G401 (cell line): ENCODE measurements at regions not wholly inside any gene's neighbourhood (a gene's known extent, or its start where the extent isn't known, plus 50 kb on each side); places are given as distances from the start of the nearest gene placed in this dataset.
"Not testable (repeated sequence)": the region's sequence is repeated elsewhere in the genome, so short reads cannot be mapped to it uniquely, and the experiment has no call there.

Experiments
- DNase-seq: peaks from one replicate; pipeline ENCODE4 v3.0.0-alpha.2; 2015; ENCODE audit warnings: low spot score
- in situ Hi-C: cut with HindIII; loops from 2 replicates; pipeline ENCODE4 v1.10.0; 2016; ENCODE audit warnings: low sequenced_read_pairs, mixed read lengths

- in situ Hi-C loops = no loop called here
- DNase-seq = no peak
Observed at GRCh38 chr17:70479779-70480178, 310.4 kb downstream of the KCNJ2 start.

GRCh38 chr17:70483624-70484023 is 314.3 kb downstream of the KCNJ2 start:
- in situ Hi-C loops = no loop called here
- no peak for DNase-seq

- DNase-seq = no peak
- in situ Hi-C loops = no loop called here
Observed at GRCh38 chr17:70484050-70484449, 314.7 kb downstream of the KCNJ2 start.

- DNase-seq = no peak
- in situ Hi-C loops = no loop called here
Observed at GRCh38 chr17:70484496-70484895, 315.2 kb downstream of the KCNJ2 start.

GRCh38 chr17:70492368-70492767 is 323.0 kb downstream of the KCNJ2 start:
- DNase-seq = no peak
- in situ Hi-C loops = no loop called here

GRCh38 chr17:70493277-70493874 is 324.0 kb downstream of the KCNJ2 start:
- DNase-seq = no peak
- in situ Hi-C loops = no loop called here

GRCh38 chr17:70498631-70499030 is 329.3 kb downstream of the KCNJ2 start:
- in situ Hi-C loops = no loop called here
- no peak for DNase-seq

- no peak for DNase-seq
- in situ Hi-C loops = no loop called here
Observed at GRCh38 chr17:70499067-70499786, 329.9 kb downstream of the KCNJ2 start.

GRCh38 chr17:70503449-70503848 is 334.1 kb downstream of the KCNJ2 start:
- no peak for DNase-seq
- in situ Hi-C loops = no loop called here

GRCh38 chr17:70510288-70510687 is 341.0 kb downstream of the KCNJ2 start:
- DNase-seq = no peak
- in situ Hi-C loops = no loop called here

- in situ Hi-C loops = no loop called here
- no peak for DNase-seq
Observed at GRCh38 chr17:70517816-70518215, 348.5 kb downstream of the KCNJ2 start.

- in situ Hi-C loops = no loop called here
Observed at GRCh38 chr17:70519300-70519699, 350.0 kb downstream of the KCNJ2 start.

GRCh38 chr17:70520447-70520846 is 351.1 kb downstream of the KCNJ2 start:
- in situ Hi-C loops = no loop called here
- DNase-seq = no peak

More at GRCh38 chr17:70519300-70519699, 350.0 kb downstream of the KCNJ2 start:
- DNase-seq = no peak

- in situ Hi-C loops = no loop called here
- no peak for DNase-seq
Observed at GRCh38 chr17:70520956-70521355, 351.6 kb downstream of the KCNJ2 start.

GRCh38 chr17:70521821-70522256 is 352.5 kb downstream of the KCNJ2 start:
- in situ Hi-C loops = no loop called here
- no peak for DNase-seq

GRCh38 chr17:70523426-70523825 is 354.1 kb downstream of the KCNJ2 start:
- DNase-seq = no peak

GRCh38 chr17:70525035-70525434 is 355.7 kb downstream of the KCNJ2 start:
- in situ Hi-C loops, DNase-seq: not testable (repeated sequence)

More at GRCh38 chr17:70523426-70523825, 354.1 kb downstream of the KCNJ2 start:
- in situ Hi-C loops = no loop called here

- in situ Hi-C loops = no loop called here
- no peak for DNase-seq
Observed at GRCh38 chr17:70525961-70526360, 356.6 kb downstream of the KCNJ2 start.

- no peak for DNase-seq
Observed at GRCh38 chr17:70527364-70527888, 358.1 kb downstream of the KCNJ2 start.

GRCh38 chr17:70533427-70533826 is 364.1 kb downstream of the KCNJ2 start:
- DNase-seq = no peak
- in situ Hi-C loops = no loop called here

More at GRCh38 chr17:70527364-70527888, 358.1 kb downstream of the KCNJ2 start:
- in situ Hi-C loops = no loop called here

- in situ Hi-C loops = no loop called here
Observed at GRCh38 chr17:70535986-70536385, 366.7 kb downstream of the KCNJ2 start.

More at GRCh38 chr17:70535986-70536385, 366.7 kb downstream of the KCNJ2 start:
- no peak for DNase-seq
